ENCODE measurements at regions not wholly inside any gene's neighbourhood (a gene's known extent, or its start where the extent isn't known, plus 50 kb on each side); places are given as distances from the start of the nearest gene placed in this dataset.

DNA sequence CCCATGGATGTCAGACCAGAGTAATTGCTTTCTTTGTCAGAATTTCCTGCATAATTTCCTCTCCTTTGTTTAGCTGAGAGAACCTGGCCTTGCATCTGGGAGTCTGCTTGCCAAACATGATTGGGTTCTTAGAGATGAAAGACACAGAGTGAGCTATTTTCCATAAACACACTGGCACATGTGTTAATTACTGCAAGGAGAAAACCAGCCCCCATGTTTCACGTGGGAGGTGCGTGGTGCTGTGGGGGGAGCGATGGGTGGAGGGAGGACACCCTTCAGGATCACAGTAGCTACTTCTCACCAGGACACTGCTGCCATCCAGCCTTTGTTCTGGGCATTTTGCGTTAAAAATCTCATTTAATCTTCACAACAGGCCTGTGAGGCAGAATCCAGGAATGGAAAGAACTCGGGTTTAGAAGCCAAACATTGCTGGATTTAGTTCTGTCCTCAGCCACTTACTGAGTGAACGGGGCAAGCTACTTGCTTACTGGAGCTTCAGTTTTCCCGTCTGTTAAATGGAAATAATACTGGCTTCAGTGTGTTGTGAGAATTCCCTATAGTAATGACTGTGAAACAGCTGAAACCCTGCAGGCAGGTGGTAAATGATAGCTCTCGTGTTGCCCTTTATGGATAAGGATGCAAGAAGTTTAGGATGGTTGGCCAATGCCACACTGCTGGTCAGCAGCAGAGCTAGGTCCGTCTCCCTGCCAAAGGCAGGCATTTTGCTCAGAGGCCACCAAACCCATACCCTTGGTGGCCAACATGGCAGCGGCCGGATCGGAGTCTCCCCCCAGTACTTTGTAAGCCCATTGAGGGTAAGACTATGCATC, 100.1 kb upstream of the ASAP2 start:
- DNase-seq (ENCODE audit: low read depth in 2 of 3, low spot score in 2 of 3), result no peak

DNA sequence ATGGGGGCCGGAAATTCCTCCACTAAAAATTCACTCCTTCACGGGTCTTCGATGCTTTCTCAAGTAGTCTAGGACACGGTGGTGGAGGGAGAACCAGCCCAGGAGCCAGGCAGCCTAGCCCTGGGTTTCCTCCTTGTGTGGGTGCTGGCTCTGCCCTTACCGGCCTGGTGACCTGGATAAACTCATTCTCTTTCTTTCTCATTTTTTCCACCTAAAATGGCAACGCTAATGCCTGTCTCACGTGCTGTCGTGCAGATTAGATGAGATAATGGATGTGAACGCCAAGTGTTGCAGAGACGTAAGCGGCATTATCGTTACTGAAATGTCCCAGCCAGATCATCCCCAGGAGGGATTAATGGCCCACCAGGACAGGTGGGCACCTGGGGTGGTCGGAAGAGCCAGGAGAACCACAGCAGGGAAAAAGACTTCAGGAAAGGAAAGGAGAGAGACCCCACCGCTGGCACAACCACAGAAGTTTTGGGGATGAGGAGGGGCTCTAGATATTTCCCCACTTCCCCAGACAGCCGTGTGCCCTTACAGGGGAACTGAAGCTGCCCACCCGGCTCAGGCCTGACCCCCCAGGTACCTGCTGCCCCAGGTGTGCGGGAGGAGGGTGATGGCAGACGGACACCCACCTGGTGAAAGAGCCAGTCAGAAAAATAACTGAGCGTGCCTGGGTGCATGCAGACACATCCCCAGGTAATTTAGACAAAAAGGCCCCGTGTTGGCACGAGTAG, 100.8 kb upstream of the ASAP2 start:
- DNase-seq (ENCODE audit: low read depth in 2 of 3, low spot score in 2 of 3), result no peak

DNA sequence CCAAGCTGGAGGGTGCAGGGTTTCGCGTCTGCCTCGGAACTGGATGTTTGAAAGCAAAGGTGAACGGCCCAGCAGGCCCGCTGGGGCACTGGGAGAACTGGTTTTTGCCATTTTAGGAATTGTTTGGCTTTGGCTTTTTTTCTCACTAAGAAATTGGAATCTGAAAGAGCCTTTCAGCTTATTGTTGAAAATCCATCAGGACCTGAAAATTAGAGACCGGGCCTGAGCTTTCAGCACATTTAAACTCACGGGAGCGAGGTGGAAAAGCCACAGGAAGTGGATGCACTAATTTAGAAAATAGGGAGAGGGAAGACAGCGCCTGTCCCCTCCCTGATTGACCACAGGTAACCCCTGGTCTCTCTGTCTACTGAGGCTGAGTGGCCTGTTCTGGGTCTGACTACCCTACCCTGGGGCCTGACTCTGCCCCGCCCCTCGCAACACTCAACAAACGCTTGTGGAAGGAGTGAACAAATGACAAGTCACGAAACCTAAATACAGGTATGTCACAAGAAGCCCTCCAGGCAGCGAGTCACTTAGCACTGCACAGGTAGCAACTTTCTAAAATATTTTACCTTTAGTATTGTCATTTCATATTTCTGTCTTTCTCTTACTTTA, 100.3 kb upstream of the MBOAT2 start:
- no peak for DNase-seq (ENCODE audit: low read depth in 2 of 3, low spot score in 2 of 3)

DNA sequence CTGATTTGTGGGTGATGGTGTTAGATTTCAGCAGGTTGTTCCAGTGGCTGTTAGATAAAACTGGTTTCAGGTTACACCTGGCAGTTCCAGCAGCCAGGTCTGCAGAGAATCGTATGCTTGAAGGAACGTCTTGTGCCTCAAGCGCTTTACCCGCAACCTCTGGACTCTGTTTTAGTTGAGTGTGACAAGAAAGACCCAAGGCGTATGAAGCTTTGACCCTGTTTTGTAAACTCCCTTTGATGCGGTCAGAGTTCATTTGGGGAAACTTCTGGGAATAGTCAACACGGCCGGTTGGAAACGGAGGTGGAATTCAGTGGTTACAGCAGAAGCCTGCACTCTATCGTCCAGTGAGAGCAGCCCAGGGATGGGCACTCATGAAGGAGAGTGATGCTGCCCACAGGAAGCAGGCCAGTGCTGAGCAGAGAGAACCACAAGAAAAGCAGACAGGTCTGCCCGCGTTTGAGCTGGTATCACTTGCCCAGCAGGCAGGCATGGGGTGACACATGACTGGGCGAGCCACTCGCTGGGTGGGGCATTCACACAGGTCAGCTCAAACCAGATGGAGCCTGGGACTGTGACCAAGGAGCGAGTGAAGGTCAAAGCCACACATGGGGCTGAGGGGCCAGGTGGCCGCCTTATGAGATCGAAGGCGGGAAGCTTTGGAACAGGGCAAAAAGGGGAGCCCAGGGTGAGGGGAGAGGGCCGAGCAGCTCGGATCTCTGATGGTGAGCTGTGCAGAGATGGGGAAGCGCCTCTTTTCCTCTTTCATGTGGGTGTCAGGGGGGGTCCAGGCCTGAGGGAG, 99.6 kb upstream of the MBOAT2 start:
- DNase-seq (ENCODE audit: low read depth in 2 of 3, low spot score in 2 of 3), result no peak

DNA sequence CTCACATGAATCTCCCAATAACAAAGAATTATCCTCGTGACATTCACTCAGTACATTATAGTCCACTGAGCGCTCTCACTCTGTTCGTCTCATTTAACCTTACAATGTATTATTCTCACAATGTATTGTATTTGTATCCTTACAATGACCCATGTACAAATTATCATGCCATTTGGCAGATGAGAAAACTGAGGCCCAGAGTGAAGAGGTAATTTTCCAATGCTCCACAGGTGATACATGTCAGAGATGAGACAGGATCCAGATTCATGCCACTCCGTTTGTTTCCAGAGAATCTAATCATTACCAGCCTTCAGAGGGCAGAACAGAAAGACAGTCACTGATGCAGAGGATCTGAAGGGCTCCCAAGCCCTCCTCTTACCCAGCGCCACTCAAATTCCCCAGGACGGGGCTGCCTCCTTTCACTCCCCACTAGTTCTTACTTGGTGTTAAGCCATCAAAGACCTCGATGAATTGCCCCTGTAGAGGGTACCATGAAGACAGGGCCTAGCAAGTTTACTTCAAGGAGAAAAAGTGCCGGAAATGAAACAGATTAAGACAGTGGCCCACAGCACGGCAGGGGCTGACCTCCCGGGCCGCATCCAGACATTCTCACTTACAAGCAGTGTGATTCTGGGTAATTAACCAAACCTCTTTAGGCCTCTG, 98.4 kb upstream of the MBOAT2 start:
- no peak for DNase-seq (ENCODE audit: low read depth in 2 of 3, low spot score in 2 of 3)

DNA sequence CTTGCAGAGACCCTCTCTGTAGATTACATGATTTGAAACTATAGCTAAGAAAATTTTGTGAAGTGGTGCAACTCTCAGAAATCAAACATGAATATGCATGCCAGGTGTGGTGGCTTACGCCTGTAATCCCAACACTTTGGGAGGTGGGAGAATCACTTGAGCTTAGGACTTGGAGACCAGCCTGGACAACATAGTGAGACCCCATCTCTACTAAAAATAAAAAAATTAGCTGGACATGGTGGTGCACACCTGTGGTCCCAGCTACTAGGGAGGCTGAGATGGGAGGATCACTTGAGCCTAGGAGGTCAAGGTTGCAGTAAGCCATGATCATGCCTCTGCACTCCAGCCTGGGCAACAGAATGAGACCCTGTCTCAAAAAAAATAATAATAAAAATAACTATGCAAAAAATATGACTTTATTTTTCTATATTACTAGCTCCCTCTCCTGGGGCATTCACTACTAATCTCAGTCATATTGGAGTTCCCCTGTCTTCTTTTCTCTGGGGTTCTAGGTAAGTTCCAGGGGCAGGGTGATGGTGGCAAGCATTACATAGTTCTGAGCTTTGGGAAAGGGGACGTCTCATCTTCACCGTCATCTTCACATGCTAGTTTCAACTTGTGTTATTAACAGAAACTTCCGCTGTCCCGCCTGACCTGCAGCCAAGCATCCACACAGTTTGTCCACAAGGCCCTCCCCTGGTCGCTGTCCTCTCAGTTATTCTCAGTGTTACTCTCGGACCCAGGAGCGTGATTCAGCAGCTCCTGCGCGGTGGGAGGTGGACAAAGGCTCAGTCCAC, 96.8 kb upstream of the MBOAT2 start:
- no peak for DNase-seq (ENCODE audit: low read depth in 2 of 3, low spot score in 2 of 3)

DNA sequence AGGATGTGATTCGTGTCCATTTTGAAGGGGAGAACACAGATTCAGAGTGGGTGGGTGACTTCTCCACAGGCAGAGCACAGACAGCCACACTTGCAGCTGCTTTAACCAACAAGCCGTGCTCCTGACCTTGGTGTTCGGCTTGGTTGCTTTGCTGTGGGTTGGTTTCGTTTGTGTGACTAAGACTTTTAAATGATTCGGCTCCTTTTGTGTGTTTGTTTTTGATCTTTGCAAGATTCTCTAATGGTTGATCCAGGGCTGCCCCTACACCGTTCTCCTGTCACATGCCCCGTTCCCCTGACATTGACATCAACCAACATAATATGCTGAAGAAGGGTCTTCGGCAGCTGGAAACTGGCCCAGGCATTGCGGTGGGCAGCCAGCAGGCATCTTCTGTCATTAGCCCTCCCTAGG, 95.9 kb upstream of the MBOAT2 start:
- DNase-seq (ENCODE audit: low read depth in 2 of 3, low spot score in 2 of 3), result peak in 1 of 3 experiments; percentile 17

DNA sequence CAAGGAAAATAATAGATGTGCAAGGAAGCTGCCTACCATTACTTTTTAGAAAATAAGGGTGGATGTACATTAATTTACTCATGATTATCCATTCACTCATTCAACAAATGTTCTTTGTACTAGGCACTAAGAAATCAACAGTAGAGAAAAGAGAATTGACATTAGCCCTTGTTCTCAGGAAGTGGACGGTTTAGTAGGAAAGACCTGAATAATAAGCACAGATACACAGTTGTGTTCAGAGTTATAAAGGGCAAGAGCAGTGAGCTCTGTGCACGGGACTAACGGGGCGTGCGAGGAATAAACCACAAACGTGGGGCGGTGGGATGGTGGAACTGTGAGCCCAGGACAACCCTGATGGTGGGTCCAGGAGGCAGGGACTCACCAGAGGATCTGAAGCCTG, 94.4 kb upstream of the MBOAT2 start:
- no peak for DNase-seq (ENCODE audit: low read depth in 2 of 3, low spot score in 2 of 3)

DNA sequence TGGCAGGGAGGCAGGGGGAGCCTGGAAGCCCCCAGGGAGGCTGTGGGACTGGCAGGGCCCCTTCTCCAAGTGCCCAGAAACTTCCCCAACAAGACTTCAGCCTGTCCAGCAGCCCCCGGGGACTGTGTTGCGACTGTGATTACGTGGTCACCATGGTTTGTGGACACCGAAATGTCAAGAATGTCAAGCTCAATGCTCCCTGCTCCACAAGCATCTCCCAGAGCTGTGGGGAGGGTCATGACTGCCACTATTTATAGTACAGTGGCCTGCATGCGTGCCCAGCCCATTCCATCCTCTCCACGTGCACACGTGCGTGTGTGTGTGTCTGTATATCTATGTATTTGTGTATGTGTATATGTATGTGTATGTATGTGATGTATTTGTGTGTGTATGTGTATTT, 93.8 kb upstream of the MBOAT2 start:
- no peak for DNase-seq (ENCODE audit: low read depth in 2 of 3, low spot score in 2 of 3)

DNA sequence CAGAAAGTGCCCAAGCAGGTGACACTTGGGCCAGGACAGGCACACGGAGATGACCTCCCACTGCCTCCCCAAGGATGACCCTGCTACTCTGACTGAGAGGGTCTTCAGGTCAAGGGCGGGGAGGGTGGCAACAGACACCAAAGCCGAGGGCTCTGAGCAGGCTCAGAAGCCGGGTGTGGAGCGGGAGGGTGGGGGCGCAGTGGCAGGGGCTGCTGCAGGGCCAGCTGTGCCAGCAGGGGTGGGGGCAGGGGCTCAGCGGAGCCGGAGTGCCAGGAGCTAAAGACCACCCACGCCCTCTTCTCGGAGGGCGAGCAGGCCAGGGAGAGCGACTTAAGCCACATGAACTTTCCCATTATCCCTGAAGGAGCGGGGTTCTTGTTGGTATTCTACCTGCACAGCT, 93.3 kb upstream of the MBOAT2 start:
- DNase-seq (ENCODE audit: low read depth in 2 of 3, low spot score in 2 of 3), result no peak

DNA sequence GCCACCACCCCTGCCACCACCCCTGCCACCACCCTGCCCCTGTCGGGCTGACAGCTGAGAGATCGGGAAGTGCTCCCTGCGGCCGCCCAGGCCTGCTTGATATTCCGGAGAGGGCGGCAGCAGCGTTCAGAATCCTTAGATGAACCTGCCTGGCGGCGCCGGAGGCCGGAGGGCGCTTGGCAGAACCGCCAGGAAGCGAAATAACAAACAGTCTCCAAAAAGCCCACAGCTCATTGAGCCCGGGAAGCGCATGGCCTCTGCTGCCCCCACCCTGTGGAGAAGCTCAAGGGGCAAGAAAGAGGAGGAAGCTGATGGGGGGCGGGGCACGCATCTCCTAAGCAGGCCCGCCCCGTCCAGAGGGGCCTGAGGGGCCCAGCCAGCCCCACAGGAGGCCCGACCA, 92.2 kb upstream of the MBOAT2 start:
- no peak for DNase-seq (ENCODE audit: low read depth in 2 of 3, low spot score in 2 of 3)

DNA sequence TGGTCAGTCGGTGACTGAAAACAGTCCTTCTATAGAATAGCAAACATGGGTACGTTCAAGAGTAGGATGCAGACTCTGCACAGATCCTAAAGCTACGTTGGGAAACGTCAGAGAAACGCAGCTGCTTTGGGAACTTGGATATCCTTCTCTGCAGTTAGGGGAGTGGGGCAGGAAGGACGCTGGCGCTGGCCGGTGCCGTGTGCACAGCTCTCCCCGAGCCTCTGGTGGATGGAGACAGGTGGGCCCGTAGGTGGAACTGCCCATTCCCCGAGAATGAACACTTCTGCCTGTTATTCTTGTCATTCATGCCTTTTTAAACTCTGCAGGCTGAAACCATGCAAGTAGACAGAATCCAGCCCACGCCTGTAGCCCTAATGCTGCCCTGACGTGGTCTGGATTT, 91.7 kb upstream of the MBOAT2 start:
- DNase-seq (ENCODE audit: low read depth in 2 of 3, low spot score in 2 of 3), result no peak

DNA sequence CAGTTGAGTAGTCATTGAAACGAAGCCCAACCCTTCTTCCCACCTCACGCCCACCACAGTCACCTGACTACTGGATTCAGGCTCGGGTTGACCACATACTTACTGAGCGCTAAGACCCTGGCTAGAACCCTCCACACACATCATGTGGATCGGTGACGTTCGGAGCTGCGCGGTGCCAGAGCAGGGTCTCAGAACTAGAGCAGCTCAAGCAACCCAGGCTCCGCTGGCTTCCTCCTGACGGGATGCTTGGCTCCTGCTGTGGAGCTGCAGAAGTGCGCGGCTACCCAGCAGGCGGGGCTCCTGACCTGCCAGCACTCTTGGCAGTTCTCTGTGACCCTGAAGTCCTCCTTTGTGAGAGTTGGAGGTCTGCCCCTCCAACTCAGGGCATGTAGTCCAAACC, 90.6 kb upstream of the MBOAT2 start:
- no peak for DNase-seq (ENCODE audit: low read depth in 2 of 3, low spot score in 2 of 3)

DNA sequence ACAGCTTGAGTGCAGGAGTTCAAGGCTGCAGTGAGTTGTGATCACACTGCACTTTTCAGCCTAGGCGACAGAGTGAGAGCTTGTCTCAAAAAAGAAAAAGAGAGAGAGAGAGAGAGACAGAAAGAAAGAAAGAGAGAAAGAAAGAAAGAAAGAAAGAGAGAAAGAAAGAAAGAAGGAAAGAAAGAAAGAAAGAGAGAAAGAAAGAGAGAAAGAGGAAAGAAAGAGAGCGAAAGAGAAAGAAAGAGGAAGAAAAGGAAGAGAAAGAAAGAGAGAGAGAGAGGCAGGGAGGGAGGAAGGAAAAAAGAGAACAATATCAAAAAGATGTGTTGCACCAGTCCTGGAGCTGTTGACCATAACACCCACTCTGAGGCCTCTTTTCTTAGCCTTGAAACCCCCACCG, 89.8 kb upstream of the MBOAT2 start:
- no peak for DNase-seq (ENCODE audit: low read depth in 2 of 3, low spot score in 2 of 3)

DNA sequence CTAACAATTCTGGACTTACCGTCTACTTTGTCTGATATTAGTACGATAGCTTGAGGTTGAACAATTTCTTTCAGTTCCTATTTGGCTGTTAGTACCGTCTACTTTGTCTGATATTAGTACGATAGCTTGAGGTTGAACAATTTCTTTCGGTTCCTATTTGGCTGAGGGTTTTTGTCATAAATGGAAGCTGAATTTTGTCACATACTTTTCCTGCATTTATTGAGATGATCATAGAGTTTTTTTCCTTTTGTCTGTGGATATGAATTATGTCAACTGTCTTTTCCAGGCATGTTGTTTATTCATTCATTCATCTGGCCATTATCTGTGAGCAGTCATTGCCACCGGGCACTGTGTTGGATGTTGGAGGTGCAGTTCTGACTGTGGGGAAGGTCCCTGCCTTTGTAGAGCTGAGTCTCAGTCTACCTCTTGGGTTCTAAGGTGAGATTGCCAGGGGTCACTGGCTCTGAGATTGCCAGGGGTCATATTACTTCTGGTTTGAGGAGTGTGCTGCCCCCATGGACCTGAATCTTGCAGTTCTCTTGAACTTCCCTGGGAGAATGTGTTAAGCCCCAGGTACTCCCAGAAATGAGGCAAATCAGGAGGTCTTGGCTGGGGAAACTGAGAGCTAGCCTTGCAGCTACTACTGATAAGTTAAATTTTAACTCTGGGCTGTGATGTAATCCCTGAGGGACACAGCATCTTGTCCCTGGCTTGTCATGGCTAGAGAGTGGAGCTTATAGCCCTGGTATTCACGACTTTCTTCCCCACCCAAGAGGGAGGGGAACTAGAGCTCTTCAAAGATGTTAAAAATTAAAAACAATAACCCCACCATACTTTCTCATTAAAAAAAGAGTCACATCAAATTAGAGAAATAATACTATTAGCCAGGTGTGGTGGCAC, 89.1 kb upstream of the MBOAT2 start:
- DNase-seq (ENCODE audit: low read depth in 2 of 3, low spot score in 2 of 3), result no peak

DNA sequence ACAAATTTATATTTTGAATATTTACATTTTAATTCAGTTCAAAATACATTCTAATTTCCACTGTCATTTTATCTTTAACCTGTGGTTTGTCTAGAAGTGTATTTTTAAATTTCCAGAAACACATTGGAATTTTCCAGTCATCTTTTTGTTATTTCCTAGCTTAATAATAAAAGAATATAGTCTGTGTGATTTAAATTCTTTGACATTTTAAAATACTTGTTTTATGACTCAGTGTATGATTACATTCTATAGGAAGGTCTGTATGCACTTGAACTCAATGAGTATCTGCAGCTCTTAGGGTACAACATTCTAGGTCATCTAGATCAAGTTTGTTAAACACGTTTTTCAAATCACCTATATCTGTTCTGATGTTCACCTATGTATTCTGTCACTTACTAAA, 88.3 kb upstream of the MBOAT2 start:
- DNase-seq (ENCODE audit: low read depth in 2 of 3, low spot score in 2 of 3), result no peak

DNA sequence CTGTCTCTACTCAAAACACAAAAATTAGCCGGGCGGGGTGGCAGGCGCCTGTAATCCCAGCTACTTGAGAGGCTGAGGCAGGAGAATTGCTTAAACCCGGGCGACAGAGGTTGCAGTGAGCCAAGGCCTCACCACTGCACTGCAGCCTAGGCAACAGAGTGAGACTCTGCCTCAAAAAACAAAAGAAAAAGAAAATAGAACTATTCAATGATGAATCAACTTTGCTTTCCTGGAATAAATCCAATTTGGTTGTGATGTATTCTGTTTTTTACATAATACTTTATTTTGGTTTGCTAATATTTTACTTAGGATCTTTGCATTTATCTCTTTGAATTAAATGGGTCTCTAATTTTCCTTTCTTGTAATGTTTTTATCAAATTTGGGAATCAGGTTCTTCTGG, 86.3 kb upstream of the MBOAT2 start:
- DNase-seq (ENCODE audit: low read depth in 2 of 3, low spot score in 2 of 3), result no peak

DNA sequence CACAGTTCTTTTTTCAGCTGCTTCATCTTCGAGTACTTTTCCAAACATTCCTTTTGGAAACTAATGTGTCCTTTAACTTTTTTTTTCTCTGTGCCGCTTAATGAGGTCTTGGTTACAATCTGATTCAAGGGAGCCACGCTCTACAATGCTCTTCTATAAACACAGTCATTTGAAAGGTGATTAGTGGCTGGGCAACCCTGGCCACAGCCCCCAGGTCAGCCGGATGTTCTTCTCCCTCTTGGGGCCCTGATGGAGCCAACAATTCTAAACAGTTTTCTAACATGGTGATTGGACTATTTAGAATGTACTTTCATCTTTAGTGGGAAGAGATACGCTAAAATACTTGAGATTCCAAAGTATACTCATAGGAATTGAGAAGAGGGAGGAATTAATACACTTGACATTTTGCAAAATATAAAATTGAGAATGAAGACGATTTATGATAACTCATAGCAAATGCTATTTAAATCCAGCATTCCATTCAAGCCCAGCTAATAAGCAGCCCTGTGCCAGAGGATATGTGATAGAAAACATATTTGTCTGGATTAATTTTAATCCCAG, 83.7 kb upstream of the MBOAT2 start:
- DNase-seq (ENCODE audit: low read depth in 2 of 3, low spot score in 2 of 3), result no peak

DNA sequence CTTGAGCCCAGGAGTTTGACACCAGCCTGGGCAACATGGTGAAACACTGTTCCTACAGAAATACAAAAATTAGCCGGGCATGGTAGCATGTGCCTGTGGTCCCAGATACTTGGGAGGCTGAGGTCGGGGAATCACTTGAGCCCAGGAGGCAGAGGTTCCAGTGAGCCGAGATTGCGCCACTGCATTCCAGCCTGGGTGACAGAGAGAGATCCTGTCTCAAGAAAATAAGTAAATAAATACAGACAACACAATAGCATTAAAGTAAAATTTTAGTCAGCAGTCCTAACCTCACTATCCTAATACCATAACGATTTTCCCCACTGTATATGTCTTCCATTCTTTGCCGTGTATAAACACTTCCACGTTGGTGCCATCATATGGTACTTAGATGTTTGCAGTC, 83.0 kb upstream of the MBOAT2 start:
- DNase-seq (ENCODE audit: low read depth in 2 of 3, low spot score in 2 of 3), result no peak
